KMS-11 (cell line): ENCODE measurements at regions not wholly inside any gene's neighbourhood (a gene's known extent, or its start where the extent isn't known, plus 50 kb on each side); places are given as distances from the start of the nearest gene placed in this dataset.

Experiments used
- H2AFZ ChIP-seq: fragments of 200-600 bp; sonication (generic); 2 replicates; pipeline ENCODE4 v1.6.1; 2016; ENCODE audit warnings: antibody characterized with exemption, mixed run types, low read depth
- H3K27ac ChIP-seq: fragments of 200-600 bp; sonication (generic); 2 replicates; pipeline ENCODE4 v1.6.1; 2016; ENCODE audit warnings: mild to moderate bottlenecking, mixed run types
- H3K27me3 ChIP-seq: fragments of 200-600 bp; sonication (generic); 2 replicates; pipeline ENCODE4 v1.6.1; 2017; ENCODE audit warnings: mild to moderate bottlenecking, low read depth, mixed run types, moderate library complexity; ENCODE audit not compliant: insufficient read depth
- H3K36me3 ChIP-seq: fragments of 200-600 bp; sonication (generic); 2 replicates; pipeline ENCODE4 v1.6.1; 2017; ENCODE audit warnings: mild to moderate bottlenecking, mixed run types; ENCODE audit not compliant: insufficient read depth
- H3K4me1 ChIP-seq: fragments of 200-600 bp; sonication (generic); 2 replicates; pipeline ENCODE4 v1.6.1; 2016; ENCODE audit warnings: mild to moderate bottlenecking, low read depth, mixed run types; ENCODE audit not compliant: poor library complexity, severe bottlenecking
- H3K4me2 ChIP-seq: fragments of 200-600 bp; sonication (generic); 2 replicates; pipeline ENCODE4 v1.7.0; 2016; ENCODE audit warnings: mild to moderate bottlenecking, mixed run types
- H3K4me3 ChIP-seq: fragments of 200-600 bp; sonication (generic); IDR thresholded peaks from 2 replicates; pipeline ENCODE4 v1.6.1; 2017; ENCODE audit warnings: low read depth, low read length, mixed read lengths; ENCODE audit not compliant: insufficient read depth
- H3K79me2 ChIP-seq: fragments of 200-600 bp; sonication (generic); 2 replicates; pipeline ENCODE4 v1.6.1; 2016; ENCODE audit warnings: low read depth, mixed run types; ENCODE audit not compliant: insufficient read depth
- H3K9ac ChIP-seq: fragments of 200-600 bp; sonication (generic); 2 replicates; pipeline ENCODE4 v1.6.1; 2016; ENCODE audit warnings: mild to moderate bottlenecking, mixed run types
- H4K20me1 ChIP-seq: fragments of 200-600 bp; sonication (generic); 2 replicates; pipeline ENCODE4 v1.6.1; 2016; ENCODE audit warnings: mild to moderate bottlenecking, mixed run types; ENCODE audit not compliant: insufficient read depth
- TF ChIP-seq, protein P1 (sequence below): fragments of 200-600 bp; sonication (generic); conservative IDR thresholded peaks from 2 replicates; pipeline ENCODE4 v1.6.1; 2017; ENCODE audit warnings: low read depth, mild to moderate bottlenecking, antibody characterized with exemption, low read length, moderate library complexity, mixed read lengths

DNA sequence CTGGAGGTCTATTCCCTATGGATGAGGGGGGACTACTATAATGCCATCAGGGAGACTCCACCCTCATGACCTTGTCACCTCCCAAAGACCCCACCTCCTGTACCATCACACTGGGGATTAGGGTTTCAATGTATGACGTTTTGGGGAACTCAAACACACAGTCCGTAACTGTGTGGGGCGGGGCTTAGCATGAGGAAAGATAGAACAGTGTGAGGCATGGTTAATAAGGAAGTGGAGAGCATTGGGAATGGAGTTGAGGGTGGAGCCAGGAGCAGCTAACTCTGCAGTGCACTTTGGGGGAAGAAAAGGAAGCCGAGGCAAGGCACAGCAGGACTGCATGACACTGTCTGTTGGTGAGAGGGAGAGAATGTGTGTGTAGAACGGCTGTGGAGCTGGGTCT lies 90.9 kb upstream of the AGBL1 start:
- Histone ChIP-seq H2AFZ (no peak overlapping the region), H4K20me1 (no peaks in the 10 kb centered on the region)
- TF ChIP-seq, protein P1, sequence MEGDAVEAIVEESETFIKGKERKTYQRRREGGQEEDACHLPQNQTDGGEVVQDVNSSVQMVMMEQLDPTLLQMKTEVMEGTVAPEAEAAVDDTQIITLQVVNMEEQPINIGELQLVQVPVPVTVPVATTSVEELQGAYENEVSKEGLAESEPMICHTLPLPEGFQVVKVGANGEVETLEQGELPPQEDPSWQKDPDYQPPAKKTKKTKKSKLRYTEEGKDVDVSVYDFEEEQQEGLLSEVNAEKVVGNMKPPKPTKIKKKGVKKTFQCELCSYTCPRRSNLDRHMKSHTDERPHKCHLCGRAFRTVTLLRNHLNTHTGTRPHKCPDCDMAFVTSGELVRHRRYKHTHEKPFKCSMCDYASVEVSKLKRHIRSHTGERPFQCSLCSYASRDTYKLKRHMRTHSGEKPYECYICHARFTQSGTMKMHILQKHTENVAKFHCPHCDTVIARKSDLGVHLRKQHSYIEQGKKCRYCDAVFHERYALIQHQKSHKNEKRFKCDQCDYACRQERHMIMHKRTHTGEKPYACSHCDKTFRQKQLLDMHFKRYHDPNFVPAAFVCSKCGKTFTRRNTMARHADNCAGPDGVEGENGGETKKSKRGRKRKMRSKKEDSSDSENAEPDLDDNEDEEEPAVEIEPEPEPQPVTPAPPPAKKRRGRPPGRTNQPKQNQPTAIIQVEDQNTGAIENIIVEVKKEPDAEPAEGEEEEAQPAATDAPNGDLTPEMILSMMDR: no peak

DNA sequence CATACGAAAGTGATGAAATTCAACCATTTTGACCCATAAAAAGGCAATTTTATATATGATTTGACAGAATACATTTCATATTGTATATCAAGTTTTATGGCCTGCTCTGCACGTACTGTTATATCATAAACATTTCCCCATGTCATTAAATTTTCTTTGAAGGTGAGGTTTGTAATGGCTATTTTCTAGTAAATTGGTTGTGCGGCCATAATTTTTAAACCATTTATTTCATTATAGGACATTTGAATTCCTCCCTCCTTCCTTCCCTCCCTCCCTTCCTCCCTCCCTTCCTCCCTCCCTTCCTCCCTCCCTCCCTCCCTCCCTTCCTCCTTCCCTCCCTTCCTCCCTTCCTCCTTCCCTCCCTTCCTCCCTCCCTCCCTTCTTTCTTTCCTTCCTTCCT lies 87.4 kb upstream of the AGBL1 start:
- H3K4me3 ChIP-seq: no peak overlapping the region
- H3K4me2 ChIP-seq: no peak overlapping the region
- H3K9ac ChIP-seq: no peak overlapping the region
- no peaks in the 10 kb centered on the region for H3K79me2 ChIP-seq
- H2AFZ ChIP-seq: no peak overlapping the region
- H3K27ac ChIP-seq: no peak overlapping the region
- H3K27me3 ChIP-seq: no peaks in the 10 kb centered on the region
- TF ChIP-seq, protein P1: no peak
- H3K4me1 ChIP-seq: peaks cover 17% of the 10 kb centered on the region
- H3K36me3 ChIP-seq: no peaks in the 10 kb centered on the region
- H4K20me1 ChIP-seq: no peaks in the 10 kb centered on the region

More for the DNA sequence above, 90.9 kb upstream of the AGBL1 start:
- H3K9ac ChIP-seq: no peak overlapping the region
- no peak overlapping the region for H3K4me3 ChIP-seq
- no peak overlapping the region for H3K27ac ChIP-seq
- H3K4me1 ChIP-seq: no peaks in the 10 kb centered on the region
- H3K79me2 ChIP-seq: no peaks in the 10 kb centered on the region
- H3K36me3 ChIP-seq: no peaks in the 10 kb centered on the region
- no peaks in the 10 kb centered on the region for H3K27me3 ChIP-seq
- no peak overlapping the region for H3K4me2 ChIP-seq

DNA sequence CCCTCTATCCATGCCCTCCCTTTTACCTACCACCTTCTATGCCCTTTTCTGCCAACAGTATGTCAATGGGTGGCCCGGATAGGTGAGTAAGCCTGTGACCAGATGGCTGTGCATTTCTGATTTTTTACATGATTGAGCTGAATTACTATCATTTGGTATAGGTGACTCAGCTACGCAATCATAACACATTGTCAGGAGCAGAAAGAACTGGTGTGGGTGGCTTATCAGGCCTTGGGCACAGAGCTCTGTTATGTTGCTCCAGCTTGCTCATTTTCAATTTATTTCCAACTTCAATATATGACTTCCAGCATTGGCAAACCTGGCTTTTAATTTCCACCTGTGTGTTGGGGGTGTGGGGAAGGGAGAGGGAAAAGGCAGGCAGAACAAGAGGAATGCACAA lies 86.6 kb upstream of the AGBL1 start:
- TF ChIP-seq, protein P1: no peak
- H4K20me1 ChIP-seq: no peaks in the 10 kb centered on the region
- no peak overlapping the region for H3K4me3 ChIP-seq
- H3K4me1 ChIP-seq: peaks cover 24% of the 10 kb centered on the region
- no peak overlapping the region for H3K4me2 ChIP-seq
- no peaks in the 10 kb centered on the region for H3K27me3 ChIP-seq
- H3K27ac ChIP-seq: no peak overlapping the region
- H3K79me2 ChIP-seq: no peaks in the 10 kb centered on the region
- no peak overlapping the region for H3K9ac ChIP-seq
- no peaks in the 10 kb centered on the region for H3K36me3 ChIP-seq
- H2AFZ ChIP-seq: no peak overlapping the region

DNA sequence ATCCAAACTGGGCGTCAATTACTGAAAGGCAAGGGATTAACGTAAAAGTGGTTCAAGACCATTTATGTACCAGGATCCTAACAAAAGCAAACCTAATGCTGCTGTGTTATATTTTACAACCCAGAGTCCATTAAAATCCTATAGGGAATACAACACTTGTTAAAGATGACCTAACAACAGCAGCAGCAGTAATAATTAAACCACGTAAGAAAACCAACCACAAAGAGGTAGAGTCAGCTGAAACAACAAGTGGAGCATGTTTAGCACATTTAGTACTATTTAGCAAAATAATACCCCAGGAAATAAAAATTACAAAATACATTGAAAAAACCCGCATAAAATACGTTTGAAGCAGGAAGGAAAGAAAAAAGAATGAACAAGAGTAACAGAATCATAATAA lies 82.1 kb upstream of the AGBL1 start:
- H3K27ac ChIP-seq: no peak overlapping the region
- H3K9ac ChIP-seq: no peak overlapping the region
- H3K4me1 ChIP-seq: peaks cover 61% of the 10 kb centered on the region
- no peaks in the 10 kb centered on the region for H3K36me3 ChIP-seq
- no peak overlapping the region for H2AFZ ChIP-seq
- TF ChIP-seq, protein P1: no peak
- H4K20me1 ChIP-seq: no peaks in the 10 kb centered on the region
- H3K4me2 ChIP-seq: peak overlapping the region; percentile 7; the same call in 1 of the 2 replicates
- no peaks in the 10 kb centered on the region for H3K79me2 ChIP-seq
- no peak overlapping the region for H3K4me3 ChIP-seq
- no peaks in the 10 kb centered on the region for H3K27me3 ChIP-seq

DNA sequence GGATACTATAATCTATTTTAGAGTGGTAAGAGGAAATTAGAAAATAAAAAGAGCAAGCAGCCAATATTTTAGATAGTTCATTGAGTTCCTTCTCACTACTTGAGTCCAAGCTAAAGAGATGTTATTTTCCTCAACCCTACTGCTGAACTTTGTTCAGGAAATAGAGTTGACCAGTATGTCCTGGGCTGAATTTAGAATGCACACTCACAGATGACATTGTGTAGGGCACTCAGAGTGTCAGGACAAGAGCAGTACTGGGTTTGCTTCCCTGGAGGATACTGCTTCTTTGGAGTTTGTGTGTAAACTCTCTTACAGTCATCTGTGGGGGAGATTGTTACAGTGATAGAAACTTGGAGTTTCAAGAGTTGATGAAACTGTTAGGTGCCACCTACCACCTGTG lies 80.0 kb upstream of the AGBL1 start:
- Histone ChIP-seq H3K4me3 (no peak overlapping the region), H2AFZ (no peak overlapping the region), H3K27me3 (no peaks in the 10 kb centered on the region), H3K4me2 (peak overlapping the region; percentile 76), H3K27ac (no peak overlapping the region; the same call in 1 of the 2 replicates), H3K4me1 (peaks cover 61% of the 10 kb centered on the region), H4K20me1 (no peaks in the 10 kb centered on the region), H3K36me3 (no peaks in the 10 kb centered on the region), H3K9ac (no peak overlapping the region), H3K79me2 (no peaks in the 10 kb centered on the region)
- TF ChIP-seq, protein P1: no peak
